Central memory CD8-positive, alpha-beta T cell (primary cell): ENCODE measurements at regions not wholly inside any gene's neighbourhood (a gene's known extent, or its start where the extent isn't known, plus 50 kb on each side); places are given as distances from the start of the nearest gene placed in this dataset.
"Not testable (repeated sequence)": the region's sequence is repeated elsewhere in the genome, so short reads cannot be mapped to it uniquely, and the experiment has no call there.

Source experiments
- ATAC-seq: fragments of 150-1000 bp; cut with Tn5 transposase; replicated peaks from 2 replicates; pipeline ENCODE4 v1.10.0; 2022; ENCODE audit warnings: mild to moderate bottlenecking, moderate FRiP score, moderate number of reproducible peaks; ENCODE audit not compliant: poor library complexity, severe bottlenecking; ENCODE audit errors: extremely low read depth
- DNase-seq, 2 donors: peaks; one replicate each; pipeline ENCODE4 v3.0.0; 2021; ENCODE audit warnings: low spot score in 2 of 2
- H3K27ac Mint-ChIP-seq: one replicate; pipeline ENCODE4 v1.8.0; 2022; ENCODE audit warnings: low read depth, mild to moderate bottlenecking, moderate library complexity, mixed read lengths
- H3K27me3 Mint-ChIP-seq: one replicate; pipeline ENCODE4 v1.8.0; 2022; ENCODE audit warnings: mixed read lengths
- H3K36me3 Mint-ChIP-seq: one replicate; pipeline ENCODE4 v1.8.0; 2022; ENCODE audit warnings: mild to moderate bottlenecking, moderate library complexity, mixed read lengths; ENCODE audit not compliant: insufficient read depth
- H3K4me1 Mint-ChIP-seq: one replicate; pipeline ENCODE4 v1.8.0; 2022; ENCODE audit warnings: mixed read lengths
- H3K4me3 Mint-ChIP-seq: one replicate; pipeline ENCODE4 v1.8.0; 2022; ENCODE audit warnings: mild to moderate bottlenecking, moderate library complexity, mixed read lengths
- H3K9me3 Mint-ChIP-seq: one replicate; pipeline ENCODE4 v1.8.0; 2022; ENCODE audit warnings: mixed read lengths

DNA sequence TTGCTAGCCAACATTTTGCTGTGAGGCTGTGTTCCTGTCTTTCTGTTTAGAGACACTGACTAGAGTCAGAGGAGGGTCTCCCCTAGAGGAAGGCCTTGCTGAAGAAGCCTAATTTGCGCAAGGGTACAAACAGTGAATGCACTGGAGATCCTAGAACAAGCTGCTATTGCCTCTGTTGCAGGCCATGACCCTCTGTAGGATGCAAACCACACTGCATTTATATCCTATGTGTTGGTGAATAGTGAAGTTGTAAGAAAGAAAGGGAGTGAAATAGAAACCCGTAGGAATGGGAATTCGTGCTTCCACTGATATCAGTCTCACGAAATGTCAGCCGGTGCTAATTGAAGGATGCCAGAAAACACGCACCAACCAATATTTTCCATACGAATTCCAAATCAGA, 88.2 kb downstream of the GJA1 start:
- H3K4me1 Mint-ChIP-seq: no peaks in the 10 kb centered on the region
- ATAC-seq (no peak), DNase-seq (no peak)
- no peaks in the 10 kb centered on the region for H3K9me3 Mint-ChIP-seq
- H3K36me3 Mint-ChIP-seq: no peaks in the 10 kb centered on the region
- no peak overlapping the region for H3K4me3 Mint-ChIP-seq
- H3K27ac Mint-ChIP-seq: no peak overlapping the region
- no peaks in the 10 kb centered on the region for H3K27me3 Mint-ChIP-seq

DNA sequence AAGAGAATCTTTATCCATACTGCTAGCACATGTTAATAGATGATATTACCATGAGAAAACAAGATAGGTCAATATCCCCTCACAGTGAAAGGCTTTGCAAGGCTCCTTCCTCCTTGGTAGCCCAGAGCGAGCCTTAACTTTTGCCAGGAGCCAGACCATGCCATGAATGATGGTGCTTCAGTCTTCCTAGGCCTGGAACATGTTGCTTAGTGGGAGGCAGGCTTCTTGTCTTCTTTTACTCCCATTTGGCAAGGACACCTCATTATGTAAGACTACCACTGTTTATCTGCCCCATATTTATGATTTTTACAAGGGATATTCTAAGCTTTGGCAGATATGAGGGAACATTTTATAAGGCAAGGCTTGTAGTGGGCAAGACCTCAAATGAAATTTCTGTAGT, 90.8 kb downstream of the GJA1 start:
- no peaks in the 10 kb centered on the region for H3K27me3 Mint-ChIP-seq
- no peaks in the 10 kb centered on the region for H3K9me3 Mint-ChIP-seq
- ATAC-seq: no peak
- H3K4me3 Mint-ChIP-seq: no peak overlapping the region
- H3K27ac Mint-ChIP-seq: no peak overlapping the region
- no peaks in the 10 kb centered on the region for H3K36me3 Mint-ChIP-seq
- no peak for DNase-seq
- H3K4me1 Mint-ChIP-seq: no peaks in the 10 kb centered on the region

DNA sequence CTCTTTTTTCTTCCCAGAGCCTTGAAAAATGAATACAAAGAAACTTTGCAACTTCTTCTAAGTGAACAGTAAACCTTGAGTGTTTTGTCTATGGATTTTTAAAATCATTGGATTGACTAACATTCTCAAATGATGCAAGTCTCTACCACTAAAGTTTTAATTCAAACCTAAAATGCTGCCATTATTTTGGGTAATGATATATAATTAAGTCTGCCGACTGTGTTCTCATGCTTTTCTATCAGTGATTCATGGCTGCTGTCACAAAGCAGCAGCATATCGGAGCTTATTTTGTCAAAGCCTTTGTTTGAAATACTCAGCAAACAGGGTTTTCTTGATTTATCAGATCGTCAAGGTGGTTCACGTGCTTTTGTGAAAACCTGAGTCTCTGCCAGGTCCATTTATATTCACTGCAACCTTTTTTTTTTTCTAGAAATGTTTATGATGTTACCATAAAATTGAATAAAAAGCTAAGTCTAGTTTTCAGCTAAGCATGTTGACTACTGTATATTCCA, 96.3 kb downstream of the GJA1 start:
- Mint-ChIP-seq H3K27ac (no peak overlapping the region), H3K36me3 (no peaks in the 10 kb centered on the region), H3K9me3 (no peaks in the 10 kb centered on the region), H3K4me3 (no peak overlapping the region), H3K4me1 (no peaks in the 10 kb centered on the region), H3K27me3 (no peaks in the 10 kb centered on the region)
- ATAC-seq (no peak), DNase-seq (no peak)

- Mint-ChIP-seq H3K9me3 (no peaks in the 10 kb centered on the region), H3K27me3 (no peaks in the 10 kb centered on the region), H3K4me1 (no peaks in the 10 kb centered on the region), H3K27ac (no peak overlapping the region), H3K36me3 (no peaks in the 10 kb centered on the region), H3K4me3 (no peak overlapping the region)
- ATAC-seq (no peak), DNase-seq (no peak)
These were observed 97.9 kb downstream of the GJA1 start for GRCh38 chr6:121533321-121533841.

GRCh38 chr6:121535777-121536176, 100.3 kb downstream of the GJA1 start:
- H3K27me3 Mint-ChIP-seq: no peaks in the 10 kb centered on the region
- ATAC-seq (no peak), DNase-seq (no peak)
- no peaks in the 10 kb centered on the region for H3K4me1 Mint-ChIP-seq
- no peak overlapping the region for H3K4me3 Mint-ChIP-seq
- no peaks in the 10 kb centered on the region for H3K36me3 Mint-ChIP-seq
- no peak overlapping the region for H3K27ac Mint-ChIP-seq
- no peaks in the 10 kb centered on the region for H3K9me3 Mint-ChIP-seq

GRCh38 chr6:121536345-121536744, 100.9 kb downstream of the GJA1 start:
- ATAC-seq (no peak), DNase-seq (no peak)
- Mint-ChIP-seq H3K4me1 (no peaks in the 10 kb centered on the region), H3K4me3 (no peak overlapping the region), H3K9me3 (no peaks in the 10 kb centered on the region), H3K36me3 (no peaks in the 10 kb centered on the region), H3K27me3 (no peaks in the 10 kb centered on the region), H3K27ac (no peak overlapping the region)

DNA sequence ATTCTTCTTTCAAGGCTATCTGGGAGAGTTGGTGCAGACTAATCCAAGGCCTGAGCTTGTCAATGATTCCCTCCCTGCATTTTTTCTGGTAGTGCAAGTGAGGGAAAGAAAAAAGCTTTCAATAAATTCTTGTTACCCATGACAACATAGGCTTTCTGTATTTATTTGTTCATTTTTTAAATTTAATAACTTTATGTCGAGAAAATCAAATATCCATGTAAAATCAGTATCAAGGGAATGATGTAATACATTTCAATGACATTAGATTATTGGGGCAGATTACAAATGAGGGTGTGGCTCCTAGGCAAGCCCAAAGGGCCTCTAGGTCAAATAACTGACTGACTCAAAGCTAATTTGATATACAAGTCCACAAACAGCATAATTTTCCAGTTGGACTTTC, 104.0 kb downstream of the GJA1 start:
- Mint-ChIP-seq H3K27ac (no peak overlapping the region), H3K4me3 (no peak overlapping the region), H3K36me3 (no peaks in the 10 kb centered on the region), H3K27me3 (no peaks in the 10 kb centered on the region), H3K9me3 (no peaks in the 10 kb centered on the region), H3K4me1 (no peaks in the 10 kb centered on the region)
- ATAC-seq (no peak), DNase-seq (no peak)

DNA sequence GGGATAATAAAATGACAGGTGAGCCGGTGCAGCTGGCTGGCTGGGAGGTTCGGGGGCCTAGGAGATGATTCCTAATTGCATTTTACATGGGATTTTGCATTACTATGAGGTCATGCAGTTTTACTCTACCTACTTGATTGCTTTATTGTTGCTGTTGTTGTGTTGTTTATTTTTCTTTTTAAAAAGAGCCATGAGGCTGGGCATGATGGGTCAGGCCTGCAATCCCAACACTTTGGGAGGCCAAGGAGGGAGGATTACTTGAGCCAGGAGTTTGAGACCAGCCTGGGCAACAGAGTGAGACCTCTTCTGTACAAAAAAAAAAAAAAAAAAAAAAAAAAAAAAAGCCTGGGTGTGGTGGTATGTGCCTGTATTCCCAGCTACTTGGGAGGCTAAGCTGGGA, 104.8 kb downstream of the GJA1 start:
- no peaks in the 10 kb centered on the region for H3K36me3 Mint-ChIP-seq
- no peak overlapping the region for H3K27ac Mint-ChIP-seq
- no peaks in the 10 kb centered on the region for H3K4me1 Mint-ChIP-seq
- no peaks in the 10 kb centered on the region for H3K9me3 Mint-ChIP-seq
- H3K4me3 Mint-ChIP-seq: no peak overlapping the region
- DNase-seq (no peak), ATAC-seq (no peak)
- no peaks in the 10 kb centered on the region for H3K27me3 Mint-ChIP-seq

GRCh38 chr6:121544691-121545090, 109.2 kb downstream of the GJA1 start:
- Mint-ChIP-seq H3K36me3 (no peaks in the 10 kb centered on the region), H3K9me3 (no peaks in the 10 kb centered on the region), H3K27ac (no peak overlapping the region), H3K4me1 (no peaks in the 10 kb centered on the region), H3K4me3 (no peak overlapping the region), H3K27me3 (no peaks in the 10 kb centered on the region)
- no peak for DNase-seq
- no peak for ATAC-seq

DNA sequence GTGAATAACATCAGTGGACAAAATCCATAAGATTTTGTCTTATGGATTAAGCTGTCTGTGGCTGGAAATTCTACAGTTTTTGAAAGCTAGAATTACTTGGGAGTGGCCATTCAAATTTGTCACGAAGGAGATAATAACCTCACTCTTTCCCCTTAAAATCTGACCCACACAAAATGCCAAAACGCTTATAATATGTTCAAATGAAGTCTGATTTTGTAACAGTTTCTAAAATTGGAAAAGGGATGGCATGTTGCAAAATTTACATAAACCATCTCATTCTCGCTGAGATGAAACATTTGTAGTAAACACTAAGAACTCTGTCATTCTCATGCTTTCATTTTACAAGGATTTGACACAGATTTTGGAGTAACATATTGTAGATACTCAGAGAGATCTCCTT, 112.7 kb downstream of the GJA1 start:
- no peak overlapping the region for H3K27ac Mint-ChIP-seq
- no peaks in the 10 kb centered on the region for H3K4me1 Mint-ChIP-seq
- H3K9me3 Mint-ChIP-seq: no peaks in the 10 kb centered on the region
- H3K27me3 Mint-ChIP-seq: no peaks in the 10 kb centered on the region
- no peak overlapping the region for H3K4me3 Mint-ChIP-seq
- H3K36me3 Mint-ChIP-seq: no peaks in the 10 kb centered on the region
- ATAC-seq (no peak), DNase-seq (no peak)

DNA sequence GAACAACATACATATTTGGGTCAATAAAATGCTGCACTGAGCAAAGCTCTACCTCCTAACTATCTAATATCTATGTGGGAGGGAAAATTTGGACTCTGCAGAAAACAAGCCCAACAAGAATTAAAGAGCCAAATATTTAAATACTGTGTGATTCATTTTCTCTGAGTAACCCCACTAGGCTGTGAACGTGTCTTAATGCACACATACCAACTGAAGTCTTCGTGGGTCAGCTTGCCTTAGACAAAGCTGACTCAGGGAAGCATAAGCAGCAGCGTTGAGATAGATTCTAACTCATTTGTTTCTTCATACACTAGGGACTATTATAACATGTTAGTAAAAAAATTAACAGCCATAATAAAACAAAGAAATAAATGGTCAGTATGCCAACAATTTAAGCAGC, 114.3 kb downstream of the GJA1 start:
- Mint-ChIP-seq H3K27me3 (no peaks in the 10 kb centered on the region), H3K9me3 (peaks cover 5% of the 10 kb centered on the region), H3K27ac (no peak overlapping the region), H3K4me3 (no peak overlapping the region), H3K4me1 (no peaks in the 10 kb centered on the region), H3K36me3 (no peaks in the 10 kb centered on the region)
- ATAC-seq (no peak), DNase-seq (no peak)

- H3K27ac Mint-ChIP-seq: no peak overlapping the region
- no peak for DNase-seq
- no peaks in the 10 kb centered on the region for H3K27me3 Mint-ChIP-seq
- ATAC-seq: no peak
- H3K36me3 Mint-ChIP-seq: no peaks in the 10 kb centered on the region
- peaks cover 5% of the 10 kb centered on the region for H3K9me3 Mint-ChIP-seq
- no peaks in the 10 kb centered on the region for H3K4me1 Mint-ChIP-seq
- H3K4me3 Mint-ChIP-seq: no peak overlapping the region
These were observed 115.1 kb downstream of the GJA1 start for GRCh38 chr6:121550491-121551010.

- Mint-ChIP-seq H3K36me3 (no peaks in the 10 kb centered on the region), H3K4me3 (no peak overlapping the region), H3K27me3 (no peaks in the 10 kb centered on the region), H3K9me3 (peaks cover 5% of the 10 kb centered on the region), H3K4me1 (no peaks in the 10 kb centered on the region), H3K27ac (no peak overlapping the region)
- no peak for ATAC-seq
- DNase-seq: no peak
These were observed 119.8 kb downstream of the GJA1 start for GRCh38 chr6:121555201-121555600.

GRCh38 chr6:121556149-121556548, 120.7 kb downstream of the GJA1 start:
- not testable (repeated sequence) for H3K27me3 Mint-ChIP-seq, H3K4me1 Mint-ChIP-seq, H3K4me3 Mint-ChIP-seq, H3K9me3 Mint-ChIP-seq, ATAC-seq, DNase-seq, H3K36me3 Mint-ChIP-seq, H3K27ac Mint-ChIP-seq
